ENCODE measurements at regions not wholly inside any gene's neighbourhood (a gene's known extent, or its start where the extent isn't known, plus 50 kb on each side); places are given as distances from the start of the nearest gene placed in this dataset.

DNA sequence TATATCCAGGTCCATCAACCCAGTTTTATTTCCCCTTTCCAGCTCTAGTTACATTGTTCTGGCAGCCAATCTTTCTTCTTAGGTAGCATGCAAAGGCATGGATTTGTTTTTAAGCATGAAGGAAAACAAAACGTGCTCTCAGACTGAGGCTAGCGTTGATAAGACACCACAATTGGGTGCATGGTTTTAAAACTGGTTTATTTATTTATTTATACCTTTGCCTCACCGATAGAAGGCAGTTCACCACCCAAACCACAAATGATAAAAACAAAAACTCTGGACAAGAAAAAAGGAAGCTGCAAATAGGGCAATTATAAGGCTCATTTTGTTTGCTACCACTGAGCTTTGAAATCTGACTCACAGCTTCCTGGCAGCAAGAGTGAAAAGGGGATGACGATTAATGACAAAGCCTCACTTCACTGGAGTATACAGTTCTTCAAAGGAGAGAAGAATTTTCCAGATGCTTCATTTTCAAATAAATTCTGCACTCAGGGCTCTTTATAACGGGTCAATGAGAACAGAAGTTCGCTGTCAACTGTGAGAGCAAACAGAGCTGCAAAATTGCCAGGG lies 278.4 kb upstream of the IRX5 start:
- TF ChIP-seq, protein P1, sequence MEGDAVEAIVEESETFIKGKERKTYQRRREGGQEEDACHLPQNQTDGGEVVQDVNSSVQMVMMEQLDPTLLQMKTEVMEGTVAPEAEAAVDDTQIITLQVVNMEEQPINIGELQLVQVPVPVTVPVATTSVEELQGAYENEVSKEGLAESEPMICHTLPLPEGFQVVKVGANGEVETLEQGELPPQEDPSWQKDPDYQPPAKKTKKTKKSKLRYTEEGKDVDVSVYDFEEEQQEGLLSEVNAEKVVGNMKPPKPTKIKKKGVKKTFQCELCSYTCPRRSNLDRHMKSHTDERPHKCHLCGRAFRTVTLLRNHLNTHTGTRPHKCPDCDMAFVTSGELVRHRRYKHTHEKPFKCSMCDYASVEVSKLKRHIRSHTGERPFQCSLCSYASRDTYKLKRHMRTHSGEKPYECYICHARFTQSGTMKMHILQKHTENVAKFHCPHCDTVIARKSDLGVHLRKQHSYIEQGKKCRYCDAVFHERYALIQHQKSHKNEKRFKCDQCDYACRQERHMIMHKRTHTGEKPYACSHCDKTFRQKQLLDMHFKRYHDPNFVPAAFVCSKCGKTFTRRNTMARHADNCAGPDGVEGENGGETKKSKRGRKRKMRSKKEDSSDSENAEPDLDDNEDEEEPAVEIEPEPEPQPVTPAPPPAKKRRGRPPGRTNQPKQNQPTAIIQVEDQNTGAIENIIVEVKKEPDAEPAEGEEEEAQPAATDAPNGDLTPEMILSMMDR (IDR thresholded peaks at IDR 0.05) = no peak
- H3K4me3 Mint-ChIP-seq = no peak overlapping the region
- peaks cover 7% of the 10 kb centered on the region for H3K27me3 Mint-ChIP-seq (ENCODE audit: insufficient read depth)
- no peaks in the 10 kb centered on the region for H3K36me3 Mint-ChIP-seq (ENCODE audit: low read depth)
- no peak overlapping the region for H3K27ac Mint-ChIP-seq
- peaks cover 14% of the 10 kb centered on the region; the same call in 1 of the 2 replicates for H3K4me1 Mint-ChIP-seq (ENCODE audit: low read depth)
- no peak for DNase-seq
- H3K9me3 Mint-ChIP-seq = no peaks in the 10 kb centered on the region; the same call in 1 of the 2 replicates

DNA sequence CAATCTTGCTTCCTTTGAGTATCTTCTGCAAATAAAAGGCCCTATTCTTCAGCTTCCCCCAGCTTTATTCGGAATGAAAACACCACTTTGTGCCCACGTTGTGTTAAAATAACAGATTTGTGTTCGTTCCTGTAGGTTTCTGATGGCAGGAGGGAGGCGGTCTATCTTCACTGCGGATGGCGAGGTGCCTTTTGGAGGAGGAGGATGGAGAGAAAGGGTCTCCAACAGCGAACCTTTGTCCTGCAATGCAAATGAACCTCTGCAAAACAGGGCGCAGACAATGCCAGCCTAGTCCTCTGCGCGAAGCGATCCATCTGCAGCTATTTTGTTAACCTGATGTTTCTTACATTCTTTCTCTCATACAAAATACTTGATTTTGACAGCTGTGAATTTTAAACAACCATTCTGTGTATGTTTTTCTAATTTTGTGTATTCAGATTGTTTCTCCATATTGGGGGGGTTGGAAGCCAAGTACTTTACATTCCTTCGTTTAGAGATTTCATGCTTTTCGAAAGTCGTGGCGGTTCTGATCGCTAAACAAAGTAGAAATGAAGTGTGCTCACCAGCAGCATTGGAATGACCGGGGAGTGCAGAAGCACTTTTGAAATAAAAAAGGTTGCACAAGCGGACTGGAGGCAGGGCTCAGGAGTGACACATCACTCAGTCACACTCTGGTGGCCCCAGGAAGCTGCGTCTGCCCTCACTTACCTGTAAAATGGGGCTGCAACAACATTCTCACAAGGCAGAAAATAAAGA lies 279.0 kb upstream of the IRX5 start:
- no peak for DNase-seq
- Mint-ChIP-seq H3K9me3 (no peaks in the 10 kb centered on the region), H3K27ac (no peak overlapping the region), H3K4me3 (no peak overlapping the region), H3K27me3 (ENCODE audit: insufficient read depth) (peaks cover 7% of the 10 kb centered on the region), H3K36me3 (ENCODE audit: low read depth) (no peaks in the 10 kb centered on the region), H3K4me1 (ENCODE audit: low read depth) (peaks cover 8% of the 10 kb centered on the region; the same call in 1 of the 2 replicates)
- TF ChIP-seq, protein P1 (IDR thresholded peaks at IDR 0.05) = no peak

GRCh38 chr16:54649876-54650275 lies 280.8 kb upstream of the IRX5 start:
- TF ChIP-seq, protein P1 (IDR thresholded peaks at IDR 0.05) = no peak
- Mint-ChIP-seq H3K36me3 (ENCODE audit: low read depth) (no peaks in the 10 kb centered on the region), H3K27me3 (ENCODE audit: insufficient read depth) (peaks cover 7% of the 10 kb centered on the region), H3K27ac (no peak overlapping the region), H3K4me3 (no peak overlapping the region), H3K9me3 (no peaks in the 10 kb centered on the region), H3K4me1 (ENCODE audit: low read depth) (peaks cover 4% of the 10 kb centered on the region; the same call in 1 of the 2 replicates)
- no peak for DNase-seq

- H3K4me3 Mint-ChIP-seq = no peak overlapping the region
- H3K36me3 Mint-ChIP-seq (ENCODE audit: low read depth) = no peaks in the 10 kb centered on the region
- H3K4me1 Mint-ChIP-seq (ENCODE audit: low read depth) = peaks cover 4% of the 10 kb centered on the region; the same call in 1 of the 2 replicates
- no peak for DNase-seq
- no peaks in the 10 kb centered on the region for H3K9me3 Mint-ChIP-seq
- H3K27ac Mint-ChIP-seq = no peak overlapping the region
- TF ChIP-seq, protein P1 (IDR thresholded peaks at IDR 0.05) = no peak
- peaks cover 9% of the 10 kb centered on the region for H3K27me3 Mint-ChIP-seq (ENCODE audit: insufficient read depth)
Observed at GRCh38 chr16:54648575-54648974, 282.1 kb upstream of the IRX5 start.

GRCh38 chr16:54647725-54648221 lies 282.9 kb upstream of the IRX5 start:
- H3K9me3 Mint-ChIP-seq = no peaks in the 10 kb centered on the region
- TF ChIP-seq, protein P1 (IDR thresholded peaks at IDR 0.05) = no peak
- no peak overlapping the region for H3K4me3 Mint-ChIP-seq
- H3K36me3 Mint-ChIP-seq (ENCODE audit: low read depth) = no peaks in the 10 kb centered on the region
- peaks cover 8% of the 10 kb centered on the region for H3K27me3 Mint-ChIP-seq (ENCODE audit: insufficient read depth)
- DNase-seq = no peak
- peaks cover 4% of the 10 kb centered on the region; the same call in 1 of the 2 replicates for H3K4me1 Mint-ChIP-seq (ENCODE audit: low read depth)
- H3K27ac Mint-ChIP-seq = no peak overlapping the region

Data from HFFc6 (cell line).